Rectal smooth muscle tissue (tissue), 1 donor: ENCODE measurements at regions not wholly inside any gene's neighbourhood (a gene's known extent, or its start where the extent isn't known, plus 50 kb on each side); places are given as distances from the start of the nearest gene placed in this dataset.

Experiments used
- H3K27ac ChIP-seq: one replicate; pipeline ENCODE4 v1.7.0; 2013; ENCODE audit warnings: low read depth, low read length, inconsistent platforms
- H3K27me3 ChIP-seq: one replicate; pipeline ENCODE4 v1.7.0; 2013; ENCODE audit warnings: low read length; ENCODE audit not compliant: control insufficient read depth, insufficient read depth
- H3K36me3 ChIP-seq: one replicate; pipeline ENCODE4 v1.7.0; 2013; ENCODE audit warnings: low read length; ENCODE audit not compliant: control insufficient read depth, insufficient read depth
- H3K4me1 ChIP-seq: one replicate; pipeline ENCODE4 v1.7.0; 2013; ENCODE audit warnings: low read length; ENCODE audit not compliant: control insufficient read depth, insufficient read depth
- H3K4me3 ChIP-seq: one replicate; pipeline ENCODE4 v1.7.0; 2013; ENCODE audit warnings: low read length
- H3K9ac ChIP-seq: one replicate; pipeline ENCODE4 v1.7.0; 2013; ENCODE audit warnings: low read length

DNA sequence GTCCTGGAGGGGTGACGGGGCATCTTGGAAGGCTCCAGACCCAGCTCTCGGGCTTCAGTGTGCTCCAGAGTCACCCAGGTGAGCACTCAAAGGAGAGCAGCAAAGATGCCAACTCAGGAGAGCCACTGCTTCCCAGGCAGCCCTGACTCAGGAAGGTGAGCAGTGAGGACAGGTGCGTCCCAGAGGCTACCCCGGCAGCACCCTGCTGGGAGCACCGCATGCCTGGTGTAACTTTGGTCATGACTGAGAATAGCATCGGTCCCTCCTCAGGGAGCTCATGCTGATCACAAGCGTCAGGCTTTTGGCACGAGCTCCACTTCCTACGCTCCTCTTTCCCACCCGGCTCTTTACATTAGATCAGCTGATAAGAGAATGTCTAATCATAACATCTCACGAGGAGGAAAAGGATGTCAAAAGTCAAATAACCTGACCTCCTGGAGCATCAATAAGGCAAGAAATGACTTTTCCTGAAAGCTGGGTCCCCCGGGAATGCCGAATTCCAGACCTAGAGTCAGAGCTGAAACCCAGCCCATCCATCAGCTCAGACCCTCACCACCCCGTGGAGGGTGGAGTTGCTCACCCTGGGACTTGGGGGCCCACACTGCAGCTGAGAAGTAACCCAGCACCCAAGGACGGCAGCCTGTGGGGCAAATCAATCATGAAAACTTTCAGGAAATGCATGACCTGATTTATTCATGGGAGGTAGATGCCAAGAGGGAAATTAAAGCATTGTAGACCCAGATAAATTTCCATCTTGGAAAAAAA lies 248.8 kb downstream of the ACKR3 start:
- Histone ChIP-seq H3K27ac (no peak overlapping the region), H3K4me3 (no peak overlapping the region)

GRCh38 chr2:236819275-236820002 lies 249.8 kb downstream of the ACKR3 start:
- Histone ChIP-seq H3K27ac (no peak overlapping the region), H3K9ac (no peak overlapping the region)

More for the DNA sequence above, 248.8 kb downstream of the ACKR3 start:
- Histone ChIP-seq H3K27me3 (no peaks in the 10 kb centered on the region), H3K36me3 (no peaks in the 10 kb centered on the region), H3K9ac (no peak overlapping the region), H3K4me1 (no peaks in the 10 kb centered on the region)

GRCh38 chr2:236820763-236821344 lies 251.2 kb downstream of the ACKR3 start:
- no peak overlapping the region for H3K4me3 ChIP-seq
- H3K27me3 ChIP-seq: no peaks in the 10 kb centered on the region
- no peaks in the 10 kb centered on the region for H3K36me3 ChIP-seq
- no peak overlapping the region for H3K9ac ChIP-seq
- no peaks in the 10 kb centered on the region for H3K4me1 ChIP-seq
- no peak overlapping the region for H3K27ac ChIP-seq

More at GRCh38 chr2:236819275-236820002, 249.8 kb downstream of the ACKR3 start:
- no peak overlapping the region for H3K4me3 ChIP-seq
- no peaks in the 10 kb centered on the region for H3K36me3 ChIP-seq
- no peaks in the 10 kb centered on the region for H3K4me1 ChIP-seq
- H3K27me3 ChIP-seq: no peaks in the 10 kb centered on the region

DNA sequence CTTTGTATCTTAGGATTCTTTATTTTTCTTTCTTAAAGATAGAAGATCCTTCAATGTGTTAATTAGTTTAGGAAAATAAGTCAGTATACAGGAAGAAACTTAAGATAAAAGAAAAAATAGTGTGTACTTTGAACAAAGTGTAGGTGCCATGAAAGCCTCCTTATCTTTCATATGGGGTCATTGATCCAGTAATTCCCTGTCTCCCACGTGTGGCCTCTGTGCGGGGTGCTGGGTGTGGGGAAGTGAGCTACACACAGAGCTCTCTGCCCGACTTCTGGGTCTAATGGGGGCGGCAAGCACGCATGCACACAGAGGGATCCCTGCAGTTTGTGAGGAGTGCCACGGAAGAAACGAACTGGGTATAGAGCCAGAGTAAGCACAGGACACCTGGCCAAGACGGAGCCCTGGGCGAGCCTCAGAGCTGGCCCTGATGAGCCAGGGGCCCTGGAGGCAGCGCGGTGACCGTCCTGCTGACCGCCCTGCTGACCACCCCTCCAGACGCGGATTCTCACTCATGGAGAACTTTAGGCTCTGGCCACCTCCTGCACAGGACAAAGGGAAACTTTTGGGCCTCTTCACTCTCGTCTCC lies 253.5 kb downstream of the ACKR3 start:
- Histone ChIP-seq H3K9ac (no peak overlapping the region), H3K36me3 (no peaks in the 10 kb centered on the region), H3K4me1 (no peaks in the 10 kb centered on the region), H3K4me3 (no peak overlapping the region), H3K27ac (no peak overlapping the region), H3K27me3 (no peaks in the 10 kb centered on the region)

- Histone ChIP-seq H3K4me1 (no peaks in the 10 kb centered on the region), H3K27me3 (no peaks in the 10 kb centered on the region), H3K27ac (no peak overlapping the region)
These were observed 254.3 kb downstream of the ACKR3 start for GRCh38 chr2:236823963-236824362.

GRCh38 chr2:236824836-236825235 lies 255.2 kb downstream of the ACKR3 start:
- no peak overlapping the region for H3K27ac ChIP-seq
- no peak overlapping the region for H3K9ac ChIP-seq
- H3K4me1 ChIP-seq: no peaks in the 10 kb centered on the region
- no peaks in the 10 kb centered on the region for H3K36me3 ChIP-seq
- no peak overlapping the region for H3K4me3 ChIP-seq
- no peaks in the 10 kb centered on the region for H3K27me3 ChIP-seq

More at GRCh38 chr2:236823963-236824362, 254.3 kb downstream of the ACKR3 start:
- no peak overlapping the region for H3K9ac ChIP-seq
- H3K4me3 ChIP-seq: no peak overlapping the region
- H3K36me3 ChIP-seq: no peaks in the 10 kb centered on the region

DNA sequence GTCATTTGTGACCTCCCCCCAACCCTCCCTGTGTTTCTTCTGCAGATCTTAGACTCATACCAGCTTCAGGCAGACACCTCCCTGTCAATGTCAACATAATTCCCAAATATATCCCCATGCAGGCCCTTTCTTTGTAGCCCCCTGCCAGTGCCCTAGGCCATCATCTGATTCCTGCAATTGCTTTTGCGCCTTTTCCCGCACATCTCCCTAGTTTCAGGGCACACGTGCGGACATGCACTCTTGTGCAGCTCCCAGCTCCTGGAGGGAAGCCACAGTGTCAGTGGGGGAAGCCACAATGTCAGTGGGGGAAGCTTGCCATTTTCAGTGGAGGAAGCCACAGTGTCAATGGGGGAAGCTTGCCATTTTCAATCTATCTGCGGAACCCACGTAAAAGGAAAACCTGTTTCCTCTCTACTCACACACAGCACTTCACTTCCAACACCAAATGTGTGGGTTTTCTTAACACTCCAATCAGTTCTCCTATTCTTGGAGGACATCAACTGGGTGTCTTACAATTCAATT lies 256.4 kb downstream of the ACKR3 start:
- no peak overlapping the region for H3K27ac ChIP-seq
- no peak overlapping the region for H3K9ac ChIP-seq
- H3K36me3 ChIP-seq: no peaks in the 10 kb centered on the region
- no peaks in the 10 kb centered on the region for H3K27me3 ChIP-seq
- no peak overlapping the region for H3K4me3 ChIP-seq
- H3K4me1 ChIP-seq: no peaks in the 10 kb centered on the region

GRCh38 chr2:236826606-236827156 lies 257.1 kb downstream of the ACKR3 start:
- Histone ChIP-seq H3K4me1 (no peaks in the 10 kb centered on the region), H3K36me3 (no peaks in the 10 kb centered on the region), H3K9ac (no peak overlapping the region), H3K4me3 (no peak overlapping the region), H3K27me3 (no peaks in the 10 kb centered on the region), H3K27ac (no peak overlapping the region)

DNA sequence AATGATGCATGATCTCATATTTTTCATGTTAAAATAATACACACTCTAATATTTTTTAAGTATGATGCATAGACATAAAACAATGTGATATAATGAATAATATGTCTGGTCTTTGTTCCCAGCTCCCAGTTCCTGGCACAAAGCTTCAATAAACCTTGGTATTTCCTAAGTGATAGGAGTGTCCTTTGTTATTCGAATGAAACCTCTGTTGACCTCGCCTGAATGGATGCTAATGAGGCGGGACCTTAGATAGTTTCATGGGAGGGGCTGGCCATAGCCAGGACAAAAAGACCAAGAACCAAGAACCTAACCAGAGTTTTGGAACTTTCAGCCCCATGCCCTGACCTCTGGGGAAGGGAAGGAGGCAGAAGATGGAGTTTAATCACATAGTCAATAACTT lies 257.7 kb upstream of the COPS8 start:
- no peaks in the 10 kb centered on the region for H3K27me3 ChIP-seq
- no peak overlapping the region for H3K9ac ChIP-seq
- no peak overlapping the region for H3K27ac ChIP-seq
- H3K36me3 ChIP-seq: no peaks in the 10 kb centered on the region
- H3K4me1 ChIP-seq: no peaks in the 10 kb centered on the region
- no peak overlapping the region for H3K4me3 ChIP-seq

DNA sequence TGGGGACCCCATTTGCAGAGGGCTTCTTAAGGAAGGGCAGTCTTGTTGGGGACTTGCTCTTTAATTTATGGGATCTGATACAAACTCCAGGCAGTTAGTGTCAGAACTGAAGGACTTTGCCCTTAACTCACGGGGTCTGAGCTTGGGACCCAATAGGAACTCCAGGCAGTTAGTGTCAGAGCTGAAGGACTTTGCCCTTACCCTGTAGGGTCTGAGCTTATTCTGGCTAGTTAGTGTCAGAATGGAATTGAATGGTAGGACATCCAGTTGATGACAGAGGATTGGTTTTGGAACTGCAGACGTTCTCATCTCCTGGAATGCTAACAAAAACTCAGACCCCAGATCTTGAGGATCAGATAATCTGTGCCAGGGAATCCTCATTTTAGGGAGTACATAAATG lies 256.9 kb upstream of the COPS8 start:
- Histone ChIP-seq H3K9ac (no peak overlapping the region), H3K4me3 (no peak overlapping the region), H3K27ac (no peak overlapping the region), H3K36me3 (no peaks in the 10 kb centered on the region), H3K4me1 (no peaks in the 10 kb centered on the region), H3K27me3 (no peaks in the 10 kb centered on the region)

GRCh38 chr2:236830926-236831325 lies 254.8 kb upstream of the COPS8 start:
- no peak overlapping the region for H3K27ac ChIP-seq

DNA sequence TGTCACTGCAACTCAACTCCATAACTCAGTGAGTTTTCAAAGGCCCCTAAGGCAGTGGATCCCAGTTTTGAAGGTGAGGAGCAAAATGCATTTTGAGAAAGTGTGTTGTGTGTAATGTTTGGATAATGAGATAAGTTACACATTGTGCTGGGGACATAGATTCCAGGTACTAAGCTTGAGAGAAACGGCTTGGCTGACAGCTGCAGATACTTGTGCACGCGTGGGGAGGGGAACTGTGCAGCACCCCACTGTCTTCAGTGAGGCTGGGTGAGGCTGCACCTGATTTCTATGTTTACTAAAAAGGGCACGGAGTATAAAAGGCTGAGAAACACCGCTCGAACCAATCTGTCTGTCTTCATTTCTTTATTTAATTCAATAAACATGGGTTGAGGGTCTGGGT lies 254.0 kb upstream of the COPS8 start:
- Histone ChIP-seq H3K36me3 (no peaks in the 10 kb centered on the region), H3K27me3 (no peaks in the 10 kb centered on the region), H3K27ac (no peak overlapping the region), H3K9ac (no peak overlapping the region), H3K4me3 (no peak overlapping the region), H3K4me1 (no peaks in the 10 kb centered on the region)

More at GRCh38 chr2:236830926-236831325, 254.8 kb upstream of the COPS8 start:
- H3K4me3 ChIP-seq: no peak overlapping the region
- H3K9ac ChIP-seq: no peak overlapping the region
- H3K27me3 ChIP-seq: no peaks in the 10 kb centered on the region
- H3K36me3 ChIP-seq: no peaks in the 10 kb centered on the region
- H3K4me1 ChIP-seq: no peaks in the 10 kb centered on the region
